Stimulated activated naive CD8-positive, alpha-beta T cell treated with anti-CD3 and anti-CD28 coated beads, Interleukin-15, Interleukin-2, amounts not matched to agents 100 U/mL and 50 U/mL, for 24 hours (primary cell): ENCODE measurements at regions not wholly inside any gene's neighbourhood (a gene's known extent, or its start where the extent isn't known, plus 50 kb on each side); places are given as distances from the start of the nearest gene placed in this dataset.
"Not testable (repeated sequence)": the region's sequence is repeated elsewhere in the genome, so short reads cannot be mapped to it uniquely, and the experiment has no call there.

Experiments used
- ATAC-seq: fragments of 150-1000 bp; cut with Tn5 transposase; one replicate; pipeline ENCODE4 v1.10.0; 2021
- DNase-seq: peaks from one replicate; pipeline ENCODE4 v3.0.0; 2021

- DNase-seq (no peak), ATAC-seq (no peak)
Measured at GRCh38 chr6:71203206-71203605, 85.4 kb upstream of the OGFRL1 start.

- DNase-seq (no peak), ATAC-seq (no peak)
Measured at GRCh38 chr6:71204741-71205140, 83.9 kb upstream of the OGFRL1 start.

- ATAC-seq = no peak
- no peak for DNase-seq
Measured at GRCh38 chr6:71205336-71205956, 83.2 kb upstream of the OGFRL1 start.

GRCh38 chr6:71206089-71206488 is 82.5 kb upstream of the OGFRL1 start:
- ATAC-seq (no peak), DNase-seq (no peak)

- no peak for ATAC-seq
- no peak for DNase-seq
Measured at GRCh38 chr6:71209206-71209605, 79.4 kb upstream of the OGFRL1 start.

- no peak for ATAC-seq
- DNase-seq = no peak
Measured at GRCh38 chr6:71209626-71210025, 79.0 kb upstream of the OGFRL1 start.

GRCh38 chr6:71211799-71212198 is 76.8 kb upstream of the OGFRL1 start:
- ATAC-seq (no peak), DNase-seq (no peak)

- ATAC-seq (no peak), DNase-seq (no peak)
Measured at GRCh38 chr6:71220466-71220865, 68.1 kb upstream of the OGFRL1 start.

- ATAC-seq (no peak), DNase-seq (no peak)
Measured at GRCh38 chr6:71222671-71223070, 65.9 kb upstream of the OGFRL1 start.

- DNase-seq = no peak
- no peak for ATAC-seq
Measured at GRCh38 chr6:71224011-71224410, 64.6 kb upstream of the OGFRL1 start.

- DNase-seq (no peak), ATAC-seq (no peak)
Measured at GRCh38 chr6:71226151-71226550, 62.5 kb upstream of the OGFRL1 start.

GRCh38 chr6:71228461-71229041 is 60.1 kb upstream of the OGFRL1 start:
- DNase-seq (no peak), ATAC-seq (no peak)

GRCh38 chr6:71229477-71229876 is 59.1 kb upstream of the OGFRL1 start:
- DNase-seq = no peak
- ATAC-seq = no peak

- DNase-seq, ATAC-seq: not testable (repeated sequence)
Measured at GRCh38 chr6:71232890-71233289, 55.7 kb upstream of the OGFRL1 start.

- DNase-seq (no peak), ATAC-seq (no peak)
Measured at GRCh38 chr6:71236926-71237434, 51.6 kb upstream of the OGFRL1 start.

GRCh38 chr6:71238351-71238750 is 50.3 kb upstream of the OGFRL1 start:
- ATAC-seq = no peak
- no peak for DNase-seq
